ENCODE measurements at regions not wholly inside any gene's neighbourhood (a gene's known extent, or its start where the extent isn't known, plus 50 kb on each side); places are given as distances from the start of the nearest gene placed in this dataset.

- intact Hi-C loops (cut with DNase I) = no loop called here
- DNase-seq (ENCODE audit: low spot score) (no peak), ATAC-seq (no peak)
Observed at GRCh38 chr4:89665662-89666061, 171.3 kb downstream of the SNCA start.

DNA sequence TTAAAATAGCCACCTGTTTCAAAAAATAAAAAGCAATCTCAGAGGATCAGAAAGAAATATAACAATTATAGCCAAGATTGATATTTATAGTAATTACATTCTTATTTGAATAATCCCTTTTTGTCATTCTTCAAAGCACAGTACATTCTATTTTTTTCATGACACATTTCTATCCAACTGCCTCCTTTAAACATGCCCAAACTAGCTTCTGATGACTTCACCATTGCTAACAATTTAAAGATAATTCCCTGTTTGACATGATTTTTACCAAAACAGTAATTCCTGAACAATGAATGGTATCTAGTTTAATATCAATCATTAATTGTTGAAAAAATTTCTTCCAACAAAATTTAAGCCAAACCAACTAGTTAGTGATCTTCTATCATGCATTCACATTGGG, 172.4 kb downstream of the SNCA start:
- intact Hi-C loops (cut with DNase I) = no loop called here
- ATAC-seq (no peak), DNase-seq (ENCODE audit: low spot score) (no peak)

GRCh38 chr4:89661173-89661899, 175.6 kb downstream of the SNCA start:
- DNase-seq (ENCODE audit: low spot score) (no peak), ATAC-seq (no peak)
- intact Hi-C loops (cut with DNase I) = no loop called here

DNA sequence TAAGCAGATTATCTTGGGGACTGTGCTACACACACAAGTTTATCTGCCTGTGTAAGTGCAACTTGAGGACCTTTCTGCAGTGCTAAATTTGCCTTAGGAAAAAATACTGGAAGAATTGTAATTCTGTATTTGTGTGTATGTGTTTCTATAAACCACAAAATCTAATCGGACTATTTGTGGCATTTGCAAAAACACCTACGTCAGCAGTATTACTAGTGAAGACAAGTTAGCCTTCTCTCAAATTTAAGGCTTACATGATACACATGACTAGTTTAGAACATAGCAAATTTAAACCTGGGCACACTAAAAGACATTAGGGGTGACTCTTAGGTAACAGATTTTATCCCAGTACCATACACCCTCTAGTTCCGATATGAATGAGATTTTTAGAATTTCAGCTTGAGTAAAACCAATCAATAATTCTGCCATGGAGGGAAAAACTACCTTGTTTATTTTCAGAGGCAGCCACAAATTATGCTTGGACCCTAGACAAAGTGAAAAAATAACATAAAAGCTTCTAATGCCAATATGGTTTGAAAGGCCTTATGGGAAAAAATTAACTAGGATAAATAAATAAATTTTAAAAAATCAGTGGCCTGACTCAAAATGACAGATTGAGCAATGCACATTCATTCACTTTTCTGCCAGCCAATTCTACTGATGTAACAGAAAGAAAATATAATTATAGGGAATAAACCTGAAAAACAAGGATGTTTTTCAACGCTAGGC, 176.4 kb downstream of the SNCA start:
- no peak for ATAC-seq
- intact Hi-C loops (cut with DNase I) = no loop called here
- DNase-seq (ENCODE audit: low spot score) = no peak

DNA sequence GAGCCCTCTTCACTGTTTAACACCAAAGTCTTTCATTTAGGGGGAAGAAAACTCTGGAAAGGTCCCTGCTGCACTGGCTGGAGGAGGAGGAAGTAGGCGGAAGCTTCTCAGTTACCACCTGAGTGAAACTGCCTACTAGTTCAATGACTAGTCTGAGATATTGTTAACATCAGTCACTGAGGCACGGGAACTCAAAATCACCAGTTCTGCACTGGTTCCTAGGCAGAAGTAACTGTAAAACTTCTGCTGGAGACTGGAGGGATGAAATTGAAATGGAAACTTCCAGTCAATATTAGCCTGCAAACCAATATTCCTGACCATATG, 178.3 kb downstream of the SNCA start:
- intact Hi-C loops (cut with DNase I) = no loop called here
- DNase-seq (ENCODE audit: low spot score) (no peak), ATAC-seq (no peak)

GRCh38 chr4:89657931-89658700, 178.8 kb downstream of the SNCA start:
- intact Hi-C loops (cut with DNase I) = no loop called here
- ATAC-seq (no peak), DNase-seq (ENCODE audit: low spot score) (no peak)

GRCh38 chr4:89653012-89653411, 183.9 kb downstream of the SNCA start:
- ATAC-seq (no peak), DNase-seq (ENCODE audit: low spot score) (no peak)
- intact Hi-C loops (cut with DNase I) = no loop called here

DNA sequence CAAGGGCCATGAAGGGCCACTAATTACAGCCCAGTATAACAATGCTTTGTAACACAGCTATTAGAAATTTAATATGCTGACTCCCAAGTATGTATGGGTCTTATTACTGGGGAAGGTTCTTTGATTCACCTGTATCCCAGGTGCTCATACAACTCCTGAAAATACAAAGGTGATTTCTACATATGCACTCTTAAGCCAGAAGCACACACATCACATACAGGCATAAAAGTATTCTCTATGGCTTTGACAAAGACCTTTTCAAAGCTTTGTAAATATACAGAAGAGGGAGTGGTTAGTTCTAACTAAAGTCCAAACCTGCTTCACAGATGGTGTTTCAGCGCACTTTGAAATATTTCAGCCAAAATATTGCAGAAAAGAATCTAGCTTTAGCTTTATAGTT, 191.5 kb downstream of the SNCA start:
- DNase-seq (ENCODE audit: low spot score) (no peak), ATAC-seq (no peak)
- intact Hi-C loops (cut with DNase I) = no loop called here

DNA sequence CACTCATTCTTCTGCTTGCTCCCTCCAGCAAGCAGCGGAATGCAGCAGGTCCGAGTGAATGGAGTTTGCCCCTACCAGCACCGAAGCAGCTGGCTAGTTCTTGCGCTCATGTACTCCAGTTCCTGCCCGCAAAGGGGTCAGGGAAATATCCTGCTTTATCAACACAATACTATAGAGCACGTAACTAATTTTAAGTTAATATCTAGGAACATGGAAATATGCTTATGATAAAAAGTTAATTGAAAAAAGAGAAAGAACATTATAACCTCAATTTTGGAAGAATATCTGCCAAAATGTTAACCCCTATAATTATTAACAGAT, 195.6 kb downstream of the SNCA start:
- DNase-seq (ENCODE audit: low spot score) = no peak
- intact Hi-C loops (cut with DNase I) = no loop called here

DNA sequence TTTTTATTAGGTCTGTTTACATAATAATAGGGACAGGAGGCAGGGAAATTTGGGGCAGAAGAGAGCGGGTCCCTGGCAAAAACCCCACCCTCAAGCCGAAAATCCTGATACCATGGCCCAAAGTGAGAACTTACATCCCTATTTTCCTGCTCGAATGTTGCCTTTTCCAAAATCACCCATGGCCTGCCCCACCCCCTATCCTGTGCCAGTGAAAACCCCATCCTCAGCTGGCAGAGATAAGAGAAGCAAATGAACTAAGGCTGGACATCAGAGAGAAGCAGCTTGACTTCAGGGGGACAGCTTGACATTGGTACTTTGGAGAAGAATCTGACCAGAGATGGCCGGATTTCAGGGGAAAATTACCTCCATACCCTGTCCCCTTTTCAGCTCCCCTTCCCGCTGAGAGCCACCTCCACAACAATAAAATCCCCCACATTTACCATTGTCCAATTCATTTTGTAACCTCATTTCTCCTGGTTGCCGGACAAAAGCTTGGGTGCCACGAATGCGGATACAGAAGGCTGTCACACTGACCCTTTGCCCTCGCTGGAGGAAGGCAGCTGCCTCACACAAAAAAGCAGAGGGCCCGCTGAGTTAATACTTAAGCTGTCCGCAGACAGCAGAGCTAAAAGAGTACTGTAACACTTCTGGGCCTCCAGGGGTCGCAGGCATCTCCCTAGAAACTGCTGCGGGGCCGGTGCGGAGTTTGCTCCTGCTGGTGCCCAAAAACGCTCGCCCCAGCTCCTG, 196.2 kb downstream of the SNCA start:
- ATAC-seq (peak; percentile 52), DNase-seq (ENCODE audit: low spot score) (peak; percentile 55)
- intact Hi-C loops (cut with DNase I) = no loop called here

More for the DNA sequence above, 195.6 kb downstream of the SNCA start:
- no peak for ATAC-seq

GRCh38 chr4:89639395-89639794, 197.6 kb downstream of the SNCA start:
- DNase-seq (ENCODE audit: low spot score) (no peak), ATAC-seq (no peak)
- intact Hi-C loops (cut with DNase I) = no loop called here

DNA sequence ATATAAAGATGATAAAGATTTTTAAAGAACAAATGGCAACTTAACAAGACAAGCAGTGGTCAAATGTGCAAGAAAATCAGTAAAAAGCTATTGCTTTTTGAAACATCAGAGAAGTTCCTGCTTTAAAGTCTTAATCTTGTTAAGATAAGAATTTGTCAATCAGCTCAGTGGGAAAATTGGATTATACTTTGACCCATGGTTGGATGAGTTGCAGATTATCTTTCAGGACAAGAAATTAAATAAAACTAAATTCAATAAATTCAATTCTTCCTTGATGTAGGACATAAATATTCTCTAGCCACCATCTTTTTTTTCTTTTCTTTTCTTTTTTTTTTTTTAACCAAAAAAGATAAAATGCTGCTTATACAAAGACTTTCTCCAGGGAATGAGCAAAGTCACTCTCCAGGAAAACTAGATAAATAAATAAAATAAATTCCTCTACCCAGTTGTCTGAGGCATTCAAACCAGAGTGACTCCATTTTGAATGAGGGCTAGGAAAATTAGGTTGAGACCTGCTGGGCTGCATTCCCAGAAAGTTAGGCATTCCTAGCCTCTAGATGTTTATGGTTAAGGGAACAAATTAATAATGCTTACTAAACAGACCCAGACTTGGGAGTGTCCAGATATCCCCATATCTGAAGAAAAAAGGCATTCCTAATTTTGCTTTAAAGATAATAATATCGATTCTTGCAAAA, 211.2 kb downstream of the SNCA start:
- intact Hi-C loops (cut with DNase I) = no loop called here
- ATAC-seq = no peak

GRCh38 chr4:89619206-89619962, 217.6 kb downstream of the SNCA start:
- intact Hi-C loops (cut with DNase I) = no loop called here
- no peak for ATAC-seq
- DNase-seq (ENCODE audit: low spot score) = no peak

More for the DNA sequence above, 211.2 kb downstream of the SNCA start:
- DNase-seq (ENCODE audit: low spot score) = no peak

GRCh38 chr4:89618151-89618550, 218.8 kb downstream of the SNCA start:
- ATAC-seq (no peak), DNase-seq (ENCODE audit: low spot score) (no peak)
- intact Hi-C loops (cut with DNase I) = no loop called here

DNA sequence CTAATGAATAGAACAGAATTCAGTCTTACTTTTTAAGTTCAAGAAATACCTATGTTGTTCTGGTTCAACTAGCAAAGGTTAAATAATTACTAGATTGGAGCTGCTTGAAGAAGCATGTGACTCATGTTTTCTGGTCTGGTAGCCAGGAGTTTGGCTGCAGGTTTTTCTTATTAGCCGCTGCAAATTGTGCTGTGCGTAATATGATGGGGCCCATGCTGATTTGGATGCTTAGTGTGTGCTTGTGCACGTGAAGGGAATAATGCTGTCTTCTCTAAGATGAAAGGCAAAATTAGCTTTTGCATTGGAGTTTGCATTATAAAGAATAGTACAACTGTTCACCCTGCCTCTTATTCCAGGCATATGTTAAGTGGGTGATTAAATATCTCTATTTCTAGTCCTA, 219.6 kb downstream of the SNCA start:
- ATAC-seq = no peak
- no peak for DNase-seq (ENCODE audit: low spot score)
- intact Hi-C loops (cut with DNase I) = no loop called here

DNA sequence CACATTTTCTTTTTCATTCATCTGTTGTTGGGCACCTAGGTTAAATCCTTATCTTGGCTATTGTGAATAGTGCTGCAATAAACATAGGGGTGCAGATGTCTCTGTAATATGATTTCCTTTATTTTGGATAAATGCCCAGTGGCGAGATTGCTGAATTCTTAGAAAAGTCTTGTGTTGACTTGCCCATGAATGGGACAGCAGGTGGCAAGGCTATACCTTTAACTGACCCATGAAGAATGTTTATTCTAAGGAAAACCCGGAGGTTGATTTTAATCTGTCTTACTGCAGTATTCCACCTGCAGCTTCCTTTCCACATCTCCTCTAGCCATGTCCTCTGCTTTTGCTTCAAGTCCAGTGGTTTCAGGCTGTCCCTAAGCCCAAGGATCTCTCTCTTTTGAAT, 220.6 kb downstream of the SNCA start:
- intact Hi-C loops (cut with DNase I) = no loop called here
- DNase-seq (ENCODE audit: low spot score) = no peak
- no peak for ATAC-seq

GRCh38 chr4:89615051-89615450, 221.9 kb downstream of the SNCA start:
- ATAC-seq (no peak), DNase-seq (ENCODE audit: low spot score) (no peak)
- intact Hi-C loops (cut with DNase I) = no loop called here

DNA sequence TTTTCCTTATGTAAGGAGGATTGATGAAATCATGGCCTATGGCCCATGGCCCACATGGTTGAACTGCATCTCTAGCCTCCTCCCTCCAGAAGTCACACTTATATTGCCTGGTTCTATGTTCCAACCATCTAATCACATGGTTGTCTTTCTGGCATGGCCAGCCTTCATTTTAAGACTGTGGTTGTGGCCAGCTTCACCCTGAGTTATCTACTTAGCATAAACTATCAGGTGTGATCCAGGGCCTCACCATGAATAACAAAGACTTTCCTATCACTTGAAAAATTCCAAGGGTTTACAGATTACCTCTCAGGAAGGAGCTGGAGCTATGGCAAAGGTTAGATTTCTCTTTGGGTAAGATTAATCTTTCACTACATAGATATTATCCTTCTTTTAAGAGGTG, 222.8 kb downstream of the SNCA start:
- intact Hi-C loops (cut with DNase I) = no loop called here
- ATAC-seq (no peak), DNase-seq (ENCODE audit: low spot score) (no peak)
